ENCODE measurements at regions not wholly inside any gene's neighbourhood (a gene's known extent, or its start where the extent isn't known, plus 50 kb on each side); places are given as distances from the start of the nearest gene placed in this dataset.

DNA sequence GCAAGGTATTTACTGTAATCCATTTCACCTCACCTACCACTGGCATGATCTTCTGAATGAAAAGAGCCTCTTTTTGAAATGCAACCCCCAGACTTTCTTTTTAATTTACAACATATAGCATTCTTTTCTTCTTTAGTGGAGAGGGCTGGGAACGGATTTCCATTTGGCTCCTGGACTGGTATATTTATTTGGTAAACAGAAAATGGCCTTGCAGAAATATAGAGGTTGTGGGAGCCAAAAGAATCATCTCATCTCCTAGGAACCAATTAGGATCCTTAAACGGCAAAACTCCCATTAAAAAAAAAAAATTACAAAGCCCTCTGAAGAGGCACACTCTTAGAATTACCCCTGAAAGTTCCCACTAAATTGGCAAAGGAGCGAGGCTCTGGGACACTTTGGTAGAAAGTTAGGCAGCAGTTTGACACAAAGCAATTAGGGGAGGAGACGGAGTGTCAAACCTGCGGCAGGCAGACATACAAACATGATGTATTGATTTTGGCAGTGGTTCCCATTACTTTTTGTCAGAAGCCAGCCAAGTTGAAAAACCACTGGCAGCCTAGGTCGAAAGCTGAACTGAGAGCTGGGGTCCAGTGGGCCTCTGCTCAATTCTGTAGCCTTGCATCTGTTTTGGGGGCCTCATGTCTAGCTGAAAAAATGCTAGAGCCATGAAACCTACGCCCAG is 135.1 kb upstream of the MAGI3 start:
- Histone ChIP-seq H3K9ac (ENCODE audit: low read depth in 1 of 2, low read length in 2 of 2) (no peak overlapping the region), H3K9me3 (ENCODE audit: control insufficient read depth in 4 of 4, low read length in 3 of 4) (no peaks in the 10 kb centered on the region), H3K27me3 (ENCODE audit: control insufficient read depth in 4 of 4, insufficient read depth in 4 of 4, low read length in 3 of 4) (no peaks in the 10 kb centered on the region), H3K4me3 (ENCODE audit: low read depth in 1 of 3, low read length in 3 of 3) (no peak overlapping the region), H3K4me1 (ENCODE audit: control insufficient read depth in 4 of 4, insufficient read depth in 4 of 4, low read length in 3 of 4) (peaks cover 3 to 25% (median 15%) of the 10 kb centered on the region in 4 donors), H3K36me3 (ENCODE audit: control insufficient read depth in 4 of 4, insufficient read depth in 3 of 4, low read depth in 1 of 4, low read length in 3 of 4) (no peaks in the 10 kb centered on the region), H3K27ac (ENCODE audit: low read depth in 1 of 2, low read length in 2 of 2) (no peak overlapping the region)
- 21% methylated on average over 7 of the region's 7 CpGs for WGBS
- DNase-seq (ENCODE audit: low spot score): no peak
- TF ChIP-seq RAD21 (IDR thresholded peaks at IDR 0.05) (peak; percentile 29 to 46), FOXA2 (IDR thresholded peaks at IDR 0.05) (peak; percentile 42), SP1 (IDR thresholded peaks at IDR 0.05) (peak; percentile 35), EGR1 (IDR thresholded peaks at IDR 0.05; ENCODE audit: low read depth in 2 of 2) (no peak), GABPA (IDR thresholded peaks at IDR 0.05 in 1 of 2, conservative IDR thresholded peaks at IDR 0.05 in 1 of 2) (no peak), NR2F2 (IDR thresholded peaks at IDR 0.05) (no peak), FOXA1 (IDR thresholded peaks at IDR 0.05) (peak; percentile 22), RXRA (IDR thresholded peaks at IDR 0.05) (peak in 1 of 2 donors; percentile 54), HNF4A (conservative IDR thresholded peaks at IDR 0.05) (peak; percentile 31 to 54), YY1 (IDR thresholded peaks at IDR 0.05) (peak; percentile 73)
- TF ChIP-seq, protein P1, sequence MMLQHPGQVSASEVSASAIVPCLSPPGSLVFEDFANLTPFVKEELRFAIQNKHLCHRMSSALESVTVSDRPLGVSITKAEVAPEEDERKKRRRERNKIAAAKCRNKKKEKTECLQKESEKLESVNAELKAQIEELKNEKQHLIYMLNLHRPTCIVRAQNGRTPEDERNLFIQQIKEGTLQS (IDR thresholded peaks at IDR 0.05): no peak
- TF ChIP-seq, protein P2, sequence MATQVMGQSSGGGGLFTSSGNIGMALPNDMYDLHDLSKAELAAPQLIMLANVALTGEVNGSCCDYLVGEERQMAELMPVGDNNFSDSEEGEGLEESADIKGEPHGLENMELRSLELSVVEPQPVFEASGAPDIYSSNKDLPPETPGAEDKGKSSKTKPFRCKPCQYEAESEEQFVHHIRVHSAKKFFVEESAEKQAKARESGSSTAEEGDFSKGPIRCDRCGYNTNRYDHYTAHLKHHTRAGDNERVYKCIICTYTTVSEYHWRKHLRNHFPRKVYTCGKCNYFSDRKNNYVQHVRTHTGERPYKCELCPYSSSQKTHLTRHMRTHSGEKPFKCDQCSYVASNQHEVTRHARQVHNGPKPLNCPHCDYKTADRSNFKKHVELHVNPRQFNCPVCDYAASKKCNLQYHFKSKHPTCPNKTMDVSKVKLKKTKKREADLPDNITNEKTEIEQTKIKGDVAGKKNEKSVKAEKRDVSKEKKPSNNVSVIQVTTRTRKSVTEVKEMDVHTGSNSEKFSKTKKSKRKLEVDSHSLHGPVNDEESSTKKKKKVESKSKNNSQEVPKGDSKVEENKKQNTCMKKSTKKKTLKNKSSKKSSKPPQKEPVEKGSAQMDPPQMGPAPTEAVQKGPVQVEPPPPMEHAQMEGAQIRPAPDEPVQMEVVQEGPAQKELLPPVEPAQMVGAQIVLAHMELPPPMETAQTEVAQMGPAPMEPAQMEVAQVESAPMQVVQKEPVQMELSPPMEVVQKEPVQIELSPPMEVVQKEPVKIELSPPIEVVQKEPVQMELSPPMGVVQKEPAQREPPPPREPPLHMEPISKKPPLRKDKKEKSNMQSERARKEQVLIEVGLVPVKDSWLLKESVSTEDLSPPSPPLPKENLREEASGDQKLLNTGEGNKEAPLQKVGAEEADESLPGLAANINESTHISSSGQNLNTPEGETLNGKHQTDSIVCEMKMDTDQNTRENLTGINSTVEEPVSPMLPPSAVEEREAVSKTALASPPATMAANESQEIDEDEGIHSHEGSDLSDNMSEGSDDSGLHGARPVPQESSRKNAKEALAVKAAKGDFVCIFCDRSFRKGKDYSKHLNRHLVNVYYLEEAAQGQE (IDR thresholded peaks at IDR 0.05): peak; percentile 39
- TF ChIP-seq, protein P3, sequence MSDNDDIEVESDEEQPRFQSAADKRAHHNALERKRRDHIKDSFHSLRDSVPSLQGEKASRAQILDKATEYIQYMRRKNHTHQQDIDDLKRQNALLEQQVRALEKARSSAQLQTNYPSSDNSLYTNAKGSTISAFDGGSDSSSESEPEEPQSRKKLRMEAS (IDR thresholded peaks at IDR 0.05): peak; percentile 33
- TF ChIP-seq, protein P4, sequence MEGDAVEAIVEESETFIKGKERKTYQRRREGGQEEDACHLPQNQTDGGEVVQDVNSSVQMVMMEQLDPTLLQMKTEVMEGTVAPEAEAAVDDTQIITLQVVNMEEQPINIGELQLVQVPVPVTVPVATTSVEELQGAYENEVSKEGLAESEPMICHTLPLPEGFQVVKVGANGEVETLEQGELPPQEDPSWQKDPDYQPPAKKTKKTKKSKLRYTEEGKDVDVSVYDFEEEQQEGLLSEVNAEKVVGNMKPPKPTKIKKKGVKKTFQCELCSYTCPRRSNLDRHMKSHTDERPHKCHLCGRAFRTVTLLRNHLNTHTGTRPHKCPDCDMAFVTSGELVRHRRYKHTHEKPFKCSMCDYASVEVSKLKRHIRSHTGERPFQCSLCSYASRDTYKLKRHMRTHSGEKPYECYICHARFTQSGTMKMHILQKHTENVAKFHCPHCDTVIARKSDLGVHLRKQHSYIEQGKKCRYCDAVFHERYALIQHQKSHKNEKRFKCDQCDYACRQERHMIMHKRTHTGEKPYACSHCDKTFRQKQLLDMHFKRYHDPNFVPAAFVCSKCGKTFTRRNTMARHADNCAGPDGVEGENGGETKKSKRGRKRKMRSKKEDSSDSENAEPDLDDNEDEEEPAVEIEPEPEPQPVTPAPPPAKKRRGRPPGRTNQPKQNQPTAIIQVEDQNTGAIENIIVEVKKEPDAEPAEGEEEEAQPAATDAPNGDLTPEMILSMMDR (IDR thresholded peaks at IDR 0.05; ENCODE audit: low read depth, low read length, missing input control): no peak

DNA sequence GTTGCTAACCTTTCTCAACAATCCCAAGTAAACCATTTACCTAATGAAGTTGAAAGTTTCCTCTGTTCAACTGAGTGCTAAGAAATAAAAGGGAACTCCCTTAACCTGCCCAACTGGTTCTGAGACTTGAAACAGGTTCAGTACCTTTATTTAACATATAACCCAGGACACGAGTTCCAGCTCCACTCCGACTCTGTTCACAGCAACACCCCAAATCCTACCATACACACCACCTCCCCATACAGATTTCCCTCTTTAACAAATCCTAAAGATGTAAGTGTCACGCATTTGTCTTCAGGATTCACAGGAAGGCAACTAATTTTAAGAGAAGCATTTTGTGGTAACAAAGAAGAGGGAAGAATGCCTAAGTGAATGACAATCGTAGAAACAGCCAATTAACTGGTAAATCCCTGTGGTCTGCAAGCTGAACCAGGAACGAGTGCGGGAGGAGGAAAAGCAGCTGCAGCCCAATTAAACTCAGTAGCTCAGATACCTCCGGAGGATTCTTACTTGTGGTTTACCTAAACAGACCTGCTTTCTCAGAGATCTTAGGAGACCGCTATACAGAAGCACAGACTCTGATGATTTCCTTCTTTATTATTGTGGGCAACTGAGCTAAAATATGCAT is 134.5 kb upstream of the MAGI3 start:
- H3K36me3 ChIP-seq (ENCODE audit: control insufficient read depth in 4 of 4, insufficient read depth in 3 of 4, low read depth in 1 of 4, low read length in 3 of 4): no peaks in the 10 kb centered on the region
- no peak overlapping the region for H3K9ac ChIP-seq (ENCODE audit: low read depth in 1 of 2, low read length in 2 of 2)
- no peak overlapping the region for H3K4me3 ChIP-seq (ENCODE audit: low read depth in 1 of 3, low read length in 3 of 3)
- H3K4me1 ChIP-seq (ENCODE audit: control insufficient read depth in 4 of 4, insufficient read depth in 4 of 4, low read length in 3 of 4): peaks cover 3 to 25% (median 15%) of the 10 kb centered on the region in 4 donors
- DNase-seq (ENCODE audit: low spot score): no peak
- TF ChIP-seq HNF4A (conservative IDR thresholded peaks at IDR 0.05) (no peak), EGR1 (IDR thresholded peaks at IDR 0.05; ENCODE audit: low read depth in 2 of 2) (no peak), RXRA (IDR thresholded peaks at IDR 0.05) (no peak), GABPA (IDR thresholded peaks at IDR 0.05 in 1 of 2, conservative IDR thresholded peaks at IDR 0.05 in 1 of 2) (no peak)
- TF ChIP-seq, protein P2 (IDR thresholded peaks at IDR 0.05): peak; percentile 5
- TF ChIP-seq, protein P3 (IDR thresholded peaks at IDR 0.05): no peak
- H3K9me3 ChIP-seq (ENCODE audit: control insufficient read depth in 4 of 4, low read length in 3 of 4): no peaks in the 10 kb centered on the region
- WGBS: 72% methylated on average over 8 of the region's 8 CpGs
- no peaks in the 10 kb centered on the region for H3K27me3 ChIP-seq (ENCODE audit: control insufficient read depth in 4 of 4, insufficient read depth in 4 of 4, low read length in 3 of 4)
- no peak overlapping the region for H3K27ac ChIP-seq (ENCODE audit: low read depth in 1 of 2, low read length in 2 of 2)
